ENCODE measurements at regions not wholly inside any gene's neighbourhood (a gene's known extent, or its start where the extent isn't known, plus 50 kb on each side); places are given as distances from the start of the nearest gene placed in this dataset.

DNA sequence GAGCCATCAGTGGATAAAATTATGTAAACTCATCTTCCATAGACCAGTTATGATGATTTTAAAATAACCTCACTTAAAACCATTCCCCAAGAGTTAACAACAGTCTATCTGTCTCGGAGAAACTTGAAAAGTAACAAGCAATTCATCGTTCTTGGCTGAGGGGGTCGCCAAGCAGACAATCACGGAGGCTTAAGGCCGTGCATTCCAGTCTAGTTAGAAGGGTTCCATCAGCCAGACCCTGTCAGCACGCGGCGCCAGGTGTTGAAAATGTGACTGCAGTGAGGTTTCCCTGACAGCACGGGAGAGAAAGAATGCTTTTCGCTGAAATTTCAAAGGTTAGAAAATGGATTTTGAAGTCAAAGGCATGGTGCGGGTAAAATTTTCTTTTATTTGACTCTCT lies 1025.0 kb upstream of the CELF2 start:
- DNase-seq (ENCODE audit: low read depth in 1 of 2, low spot score in 1 of 2): no peak
- H3K27ac ChIP-seq (replicated peaks): no peak overlapping the region
- H3K4me3 ChIP-seq (replicated peaks; ENCODE audit: insufficient read depth, low read length): no peak overlapping the region
- H3K27me3 ChIP-seq (ENCODE audit: insufficient read depth, poor library complexity, severe bottlenecking): no peaks in the 10 kb centered on the region
- TF ChIP-seq REST (IDR thresholded peaks at IDR 0.05; ENCODE audit: insufficient replicate concordance, low read depth): no peak

DNA sequence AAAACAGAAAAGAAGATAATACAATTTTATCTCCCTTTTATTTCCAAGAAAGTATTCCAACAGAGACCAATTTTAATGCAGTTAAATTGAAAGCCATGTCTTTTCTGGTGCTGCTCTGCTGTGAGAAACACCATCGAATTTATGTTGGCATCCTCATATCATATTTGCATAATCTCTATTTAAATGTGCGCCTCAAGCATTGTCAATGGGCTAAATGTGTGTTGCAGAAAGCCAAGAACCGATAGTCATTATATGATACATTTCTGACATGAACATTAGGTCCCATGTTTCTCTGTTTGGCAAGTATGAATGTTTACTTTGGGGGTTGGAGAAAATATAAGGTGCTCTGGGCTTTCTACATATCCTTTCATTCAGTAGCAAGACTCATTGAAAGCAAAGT lies 1023.5 kb upstream of the CELF2 start:
- Histone ChIP-seq H3K4me3 (replicated peaks; ENCODE audit: insufficient read depth, low read length) (no peak overlapping the region), H3K27ac (replicated peaks) (no peak overlapping the region), H3K27me3 (ENCODE audit: insufficient read depth, poor library complexity, severe bottlenecking) (no peaks in the 10 kb centered on the region)
- no peak for TF ChIP-seq REST (IDR thresholded peaks at IDR 0.05; ENCODE audit: insufficient replicate concordance, low read depth)
- no peak for TF ChIP-seq GABPA (IDR thresholded peaks at IDR 0.05; ENCODE audit: low read depth)
- TF ChIP-seq, protein P1, sequence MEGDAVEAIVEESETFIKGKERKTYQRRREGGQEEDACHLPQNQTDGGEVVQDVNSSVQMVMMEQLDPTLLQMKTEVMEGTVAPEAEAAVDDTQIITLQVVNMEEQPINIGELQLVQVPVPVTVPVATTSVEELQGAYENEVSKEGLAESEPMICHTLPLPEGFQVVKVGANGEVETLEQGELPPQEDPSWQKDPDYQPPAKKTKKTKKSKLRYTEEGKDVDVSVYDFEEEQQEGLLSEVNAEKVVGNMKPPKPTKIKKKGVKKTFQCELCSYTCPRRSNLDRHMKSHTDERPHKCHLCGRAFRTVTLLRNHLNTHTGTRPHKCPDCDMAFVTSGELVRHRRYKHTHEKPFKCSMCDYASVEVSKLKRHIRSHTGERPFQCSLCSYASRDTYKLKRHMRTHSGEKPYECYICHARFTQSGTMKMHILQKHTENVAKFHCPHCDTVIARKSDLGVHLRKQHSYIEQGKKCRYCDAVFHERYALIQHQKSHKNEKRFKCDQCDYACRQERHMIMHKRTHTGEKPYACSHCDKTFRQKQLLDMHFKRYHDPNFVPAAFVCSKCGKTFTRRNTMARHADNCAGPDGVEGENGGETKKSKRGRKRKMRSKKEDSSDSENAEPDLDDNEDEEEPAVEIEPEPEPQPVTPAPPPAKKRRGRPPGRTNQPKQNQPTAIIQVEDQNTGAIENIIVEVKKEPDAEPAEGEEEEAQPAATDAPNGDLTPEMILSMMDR (IDR thresholded peaks at IDR 0.05; ENCODE audit: insufficient read depth, low read length): no peak
- TF ChIP-seq POLR2AphosphoS5 (IDR thresholded peaks at IDR 0.05; ENCODE audit: low read depth): no peak
- no peak for TF ChIP-seq SPI1 (IDR thresholded peaks at IDR 0.05; ENCODE audit: borderline replicate concordance, low read depth)
- DNase-seq (ENCODE audit: low read depth in 1 of 2, low spot score in 1 of 2): no peak

- no peak overlapping the region for H3K4me3 ChIP-seq (replicated peaks; ENCODE audit: insufficient read depth, low read length)
- TF ChIP-seq, protein P1 (IDR thresholded peaks at IDR 0.05; ENCODE audit: insufficient read depth, low read length): no peak
- no peak for TF ChIP-seq SPI1 (IDR thresholded peaks at IDR 0.05; ENCODE audit: borderline replicate concordance, low read depth)
- H3K27me3 ChIP-seq (ENCODE audit: insufficient read depth, poor library complexity, severe bottlenecking): no peaks in the 10 kb centered on the region
- no peak for DNase-seq (ENCODE audit: low read depth in 1 of 2, low spot score in 1 of 2)
- H3K27ac ChIP-seq (replicated peaks): no peak overlapping the region
Observed at GRCh38 chr10:9999627-10000026, 1018.0 kb upstream of the CELF2 start.

DNA sequence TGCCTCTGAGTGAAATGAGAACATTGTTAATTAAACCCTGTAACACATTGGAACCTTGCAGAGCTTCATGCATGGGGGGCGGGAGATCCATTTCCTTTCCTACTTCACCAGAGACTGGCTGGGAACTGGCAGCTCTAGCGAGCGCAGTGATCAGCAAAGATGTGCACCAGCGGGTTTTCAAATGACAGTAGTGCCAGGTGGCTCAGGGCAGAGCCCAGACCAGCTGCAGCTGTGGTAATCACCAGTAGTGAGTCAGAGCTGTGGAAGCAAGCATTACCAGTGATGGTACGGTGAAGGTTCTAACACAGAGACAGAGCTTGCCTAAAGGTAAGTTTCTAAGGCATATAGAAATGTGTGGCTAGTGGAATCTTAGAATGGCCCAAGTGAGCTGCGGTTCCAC lies 1009.7 kb upstream of the CELF2 start:
- no peak overlapping the region for H3K27ac ChIP-seq (replicated peaks)
- no peak overlapping the region for H3K4me3 ChIP-seq (replicated peaks; ENCODE audit: insufficient read depth, low read length)
- no peak for TF ChIP-seq POLR2AphosphoS5 (IDR thresholded peaks at IDR 0.05; ENCODE audit: low read depth)
- no peak for TF ChIP-seq REST (IDR thresholded peaks at IDR 0.05; ENCODE audit: insufficient replicate concordance, low read depth)
- no peak for TF ChIP-seq GABPA (IDR thresholded peaks at IDR 0.05; ENCODE audit: low read depth)
- TF ChIP-seq, protein P1 (IDR thresholded peaks at IDR 0.05; ENCODE audit: insufficient read depth, low read length): no peak
- TF ChIP-seq SPI1 (IDR thresholded peaks at IDR 0.05; ENCODE audit: borderline replicate concordance, low read depth): no peak
- DNase-seq (ENCODE audit: low read depth in 1 of 2, low spot score in 1 of 2): no peak
- no peaks in the 10 kb centered on the region for H3K27me3 ChIP-seq (ENCODE audit: insufficient read depth, poor library complexity, severe bottlenecking)

Measured in HL-60 (cell line).